ENCODE measurements at regions not wholly inside any gene's neighbourhood (a gene's known extent, or its start where the extent isn't known, plus 50 kb on each side); places are given as distances from the start of the nearest gene placed in this dataset.

- H3K27me3 ChIP-seq (ENCODE audit: insufficient read depth, low read length) = no peaks in the 10 kb centered on the region
- H3K36me3 ChIP-seq (ENCODE audit: insufficient read depth, low read length) = no peaks in the 10 kb centered on the region
- no peaks in the 10 kb centered on the region for H4K20me1 ChIP-seq (ENCODE audit: insufficient read depth, low read length)
- H3K4me1 ChIP-seq (ENCODE audit: insufficient read depth, low read length) = no peaks in the 10 kb centered on the region
- H3K27ac ChIP-seq (ENCODE audit: low read depth, low read length) = no peak overlapping the region
- no peaks in the 10 kb centered on the region for H3K9me3 ChIP-seq (ENCODE audit: low read depth, low read length)
- no peak for TF ChIP-seq CTCF (IDR thresholded peaks at IDR 0.05; ENCODE audit: extremely low read depth, low read depth, low read length)
- H3K4me3 ChIP-seq (ENCODE audit: insufficient read depth, low read length) = no peak overlapping the region
- H3K79me2 ChIP-seq (ENCODE audit: insufficient read depth, low read length) = no peaks in the 10 kb centered on the region
- DNase-seq (ENCODE audit: insufficient read length, low spot score, missing footprints) = no peak
- H2AFZ ChIP-seq (ENCODE audit: low read length) = no peak overlapping the region
- no peak overlapping the region for H3K4me2 ChIP-seq (ENCODE audit: insufficient read depth, low read length)
These were observed 657.6 kb upstream of the CXADR start for GRCh38 chr21:16855164-16855667.

- H3K36me3 ChIP-seq (ENCODE audit: insufficient read depth, low read length) = no peaks in the 10 kb centered on the region
- no peak for TF ChIP-seq CTCF (IDR thresholded peaks at IDR 0.05; ENCODE audit: extremely low read depth, low read depth, low read length)
- H3K4me1 ChIP-seq (ENCODE audit: insufficient read depth, low read length) = no peaks in the 10 kb centered on the region
- H3K79me2 ChIP-seq (ENCODE audit: insufficient read depth, low read length) = no peaks in the 10 kb centered on the region
- no peaks in the 10 kb centered on the region for H3K27me3 ChIP-seq (ENCODE audit: insufficient read depth, low read length)
- no peak overlapping the region for H3K4me2 ChIP-seq (ENCODE audit: insufficient read depth, low read length)
- no peaks in the 10 kb centered on the region for H3K9me3 ChIP-seq (ENCODE audit: low read depth, low read length)
- no peak for DNase-seq (ENCODE audit: insufficient read length, low spot score, missing footprints)
- no peak overlapping the region for H3K27ac ChIP-seq (ENCODE audit: low read depth, low read length)
- H2AFZ ChIP-seq (ENCODE audit: low read length) = no peak overlapping the region
- H4K20me1 ChIP-seq (ENCODE audit: insufficient read depth, low read length) = no peaks in the 10 kb centered on the region
- H3K4me3 ChIP-seq (ENCODE audit: insufficient read depth, low read length) = no peak overlapping the region
These were observed 649.4 kb upstream of the CXADR start for GRCh38 chr21:16863362-16863905.

- Histone ChIP-seq H4K20me1 (ENCODE audit: insufficient read depth, low read length) (no peaks in the 10 kb centered on the region), H2AFZ (ENCODE audit: low read length) (no peak overlapping the region), H3K36me3 (ENCODE audit: insufficient read depth, low read length) (no peaks in the 10 kb centered on the region), H3K4me1 (ENCODE audit: insufficient read depth, low read length) (no peaks in the 10 kb centered on the region), H3K79me2 (ENCODE audit: insufficient read depth, low read length) (no peaks in the 10 kb centered on the region), H3K27me3 (ENCODE audit: insufficient read depth, low read length) (no peaks in the 10 kb centered on the region), H3K27ac (ENCODE audit: low read depth, low read length) (no peak overlapping the region), H3K4me2 (ENCODE audit: insufficient read depth, low read length) (no peak overlapping the region), H3K4me3 (ENCODE audit: insufficient read depth, low read length) (no peak overlapping the region), H3K9me3 (ENCODE audit: low read depth, low read length) (no peaks in the 10 kb centered on the region)
- DNase-seq (ENCODE audit: insufficient read length, low spot score, missing footprints) = no peak
- TF ChIP-seq CTCF (IDR thresholded peaks at IDR 0.05; ENCODE audit: extremely low read depth, low read depth, low read length) = no peak
These were observed 648.9 kb upstream of the CXADR start for GRCh38 chr21:16863908-16864307.

GRCh38 chr21:16865632-16866031 is 647.2 kb upstream of the CXADR start:
- TF ChIP-seq CTCF (IDR thresholded peaks at IDR 0.05; ENCODE audit: extremely low read depth, low read depth, low read length) = no peak
- Histone ChIP-seq H3K9me3 (ENCODE audit: low read depth, low read length) (no peaks in the 10 kb centered on the region), H3K27me3 (ENCODE audit: insufficient read depth, low read length) (no peaks in the 10 kb centered on the region), H3K4me1 (ENCODE audit: insufficient read depth, low read length) (no peaks in the 10 kb centered on the region), H3K4me2 (ENCODE audit: insufficient read depth, low read length) (no peak overlapping the region), H3K79me2 (ENCODE audit: insufficient read depth, low read length) (no peaks in the 10 kb centered on the region), H2AFZ (ENCODE audit: low read length) (no peak overlapping the region), H3K36me3 (ENCODE audit: insufficient read depth, low read length) (no peaks in the 10 kb centered on the region), H3K4me3 (ENCODE audit: insufficient read depth, low read length) (no peak overlapping the region), H4K20me1 (ENCODE audit: insufficient read depth, low read length) (no peaks in the 10 kb centered on the region), H3K27ac (ENCODE audit: low read depth, low read length) (no peak overlapping the region)
- peak; percentile 6 for DNase-seq (ENCODE audit: insufficient read length, low spot score, missing footprints)
